Trophoblast cell (in vitro differentiated cells and primary cell): ENCODE measurements at regions not wholly inside any gene's neighbourhood (a gene's known extent, or its start where the extent isn't known, plus 50 kb on each side); places are given as distances from the start of the nearest gene placed in this dataset.

Experiments used
- DNase-seq, 2 donors: peaks; one replicate each; pipeline ENCODE4 v3.0.0-alpha.2; 2016
- H2AFZ ChIP-seq: 2 replicates; pipeline ENCODE4 v1.6.1; 2013; ENCODE audit warnings: low read length, moderate library complexity, mild to moderate bottlenecking; ENCODE audit not compliant: insufficient read depth, poor library complexity
- H2AK5ac ChIP-seq: 2 replicates; pipeline ENCODE4 v1.6.1; 2013; ENCODE audit warnings: mild to moderate bottlenecking, low read length
- H2BK120ac ChIP-seq: 2 replicates; pipeline ENCODE4 v1.6.1; 2013; ENCODE audit warnings: low read length, mild to moderate bottlenecking, moderate library complexity; ENCODE audit not compliant: insufficient read depth, poor library complexity
- H2BK12ac ChIP-seq: 2 replicates; pipeline ENCODE4 v1.6.1; 2013; ENCODE audit warnings: mild to moderate bottlenecking, low read length, moderate library complexity
- H2BK5ac ChIP-seq: 2 replicates; pipeline ENCODE4 v1.6.1; 2013; ENCODE audit warnings: low read length, low read depth, moderate library complexity, mild to moderate bottlenecking; ENCODE audit not compliant: poor library complexity
- H3K14ac ChIP-seq: 2 replicates; pipeline ENCODE4 v1.6.1; 2013; ENCODE audit warnings: mild to moderate bottlenecking, low read length
- H3K18ac ChIP-seq: 2 replicates; pipeline ENCODE4 v1.6.1; 2013; ENCODE audit warnings: mild to moderate bottlenecking, low read length
- H3K23ac ChIP-seq: 2 replicates; pipeline ENCODE4 v1.6.1; 2013; ENCODE audit warnings: low read length
- H3K27ac ChIP-seq: 2 replicates; pipeline ENCODE4 v1.5.1; 2013; ENCODE audit warnings: low read depth, mild to moderate bottlenecking, inconsistent platforms, low read length, moderate library complexity
- H3K27me3 ChIP-seq: 2 replicates; pipeline ENCODE4 v1.6.1; 2013; ENCODE audit warnings: inconsistent platforms, mild to moderate bottlenecking, low read length, moderate library complexity; ENCODE audit not compliant: insufficient read depth
- H3K36me3 ChIP-seq, 2 experiments: 1 replicate in 1 of 2; 2 replicates in 1 of 2; pipeline ENCODE4 v1.6.1; 2013; ENCODE audit warnings: low read length in 2 of 2, mild to moderate bottlenecking in 2 of 2, moderate library complexity in 1 of 2; ENCODE audit not compliant: insufficient read depth in 2 of 2, control insufficient read depth in 1 of 2
- H3K4ac ChIP-seq: 2 replicates; pipeline ENCODE4 v1.6.1; 2013; ENCODE audit warnings: low read depth, mild to moderate bottlenecking, low read length, moderate library complexity
- H3K4me1 ChIP-seq, 2 experiments: 1 replicate in 1 of 2; 2 replicates in 1 of 2; pipeline ENCODE4 v1.6.1; 2013; ENCODE audit warnings: low read length in 2 of 2, mild to moderate bottlenecking in 2 of 2, moderate library complexity in 1 of 2; ENCODE audit not compliant: insufficient read depth in 2 of 2, control insufficient read depth in 1 of 2
- H3K4me2 ChIP-seq: 2 replicates; pipeline ENCODE4 v1.6.1; 2013; ENCODE audit warnings: inconsistent platforms, mild to moderate bottlenecking, low read length, moderate library complexity
- H3K4me3 ChIP-seq: 2 replicates; pipeline ENCODE4 v1.5.1; 2013; ENCODE audit warnings: mild to moderate bottlenecking, low read depth, low read length, inconsistent platforms
- H3K79me1 ChIP-seq: one replicate; pipeline ENCODE4 v1.6.1; 2013; ENCODE audit warnings: low read length
- H3K79me2 ChIP-seq: 2 replicates; pipeline ENCODE4 v1.6.1; 2013; ENCODE audit warnings: low read length, mild to moderate bottlenecking; ENCODE audit not compliant: control insufficient read depth, insufficient read depth, poor library complexity
- H3K9ac ChIP-seq: 2 replicates; pipeline ENCODE4 v1.6.1; 2013; ENCODE audit warnings: mild to moderate bottlenecking, low read length
- H3K9me3 ChIP-seq: 2 replicates; pipeline ENCODE4 v1.6.1; 2013; ENCODE audit warnings: low read depth, mild to moderate bottlenecking, control low read depth, inconsistent platforms, low read length; ENCODE audit not compliant: insufficient read depth
- H4K12ac ChIP-seq: 2 replicates; pipeline ENCODE4 v1.6.1; 2013; ENCODE audit warnings: low read depth, mild to moderate bottlenecking, low read length, moderate library complexity
- H4K8ac ChIP-seq: 2 replicates; pipeline ENCODE4 v1.6.1; 2013; ENCODE audit warnings: low read depth, mild to moderate bottlenecking, low read length, moderate library complexity
- H4K91ac ChIP-seq: one replicate; pipeline ENCODE4 v1.6.1; 2013; ENCODE audit warnings: low read depth, mild to moderate bottlenecking, low read length, moderate library complexity
- WGBS: extraction: QIAGEN DNeasy Blood & Tissue Kit; methylation state at CpG from one replicate; pipeline ENCODE4 v1.1.7; 2013; ENCODE audit warnings: missing lambda C conversion rate; ENCODE audit not compliant: insufficient read length, insufficient coverage; ENCODE audit errors: extremely low coverage; 5-methylcytosine and 5-hydroxymethylcytosine counted together

GRCh38 chr5:2095011-2095410, 212.3 kb upstream of the IRX4 start:
- Histone ChIP-seq H3K14ac (no peak overlapping the region), H3K9ac (no peak overlapping the region), H2AFZ (no peak overlapping the region), H3K9me3 (peaks cover 4% of the 10 kb centered on the region), H3K27me3 (no peaks in the 10 kb centered on the region), H3K23ac (no peak overlapping the region), H2AK5ac (no peak overlapping the region), H2BK5ac (no peak overlapping the region), H3K79me2 (no peaks in the 10 kb centered on the region), H3K27ac (no peak overlapping the region), H3K4me2 (no peak overlapping the region), H3K18ac (no peak overlapping the region), H3K4me1 (no peaks in the 10 kb centered on the region), H4K91ac (no peak overlapping the region), H4K8ac (no peak overlapping the region), H3K36me3 (no peaks in the 10 kb centered on the region), H2BK120ac (no peak overlapping the region), H3K79me1 (no peaks in the 10 kb centered on the region), H2BK12ac (no peak overlapping the region), H4K12ac (no peak overlapping the region), H3K4ac (no peak overlapping the region), H3K4me3 (no peak overlapping the region)
- WGBS, result no CpG with 5 or more reads among the region's 12 CpGs
- DNase-seq, result no peak

DNA sequence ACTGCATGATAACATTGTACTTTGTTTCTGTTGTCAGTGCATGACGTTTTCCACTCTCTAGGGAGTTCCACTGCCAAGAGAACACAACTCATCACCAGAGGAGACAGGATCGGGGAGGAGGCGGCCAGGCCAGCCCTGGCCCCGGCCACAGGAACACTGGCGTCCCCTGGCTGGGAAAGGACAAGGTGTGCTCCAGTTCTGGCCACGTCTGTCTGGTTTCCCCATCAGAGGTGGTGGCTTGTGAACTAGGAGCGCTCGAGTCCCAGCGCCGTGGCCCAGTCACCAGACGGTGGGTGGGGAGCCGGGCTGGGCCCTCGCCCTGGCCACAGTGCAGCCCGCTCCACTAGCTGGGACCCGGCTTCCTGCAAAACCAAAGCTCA, 211.9 kb upstream of the IRX4 start:
- Histone ChIP-seq H2AFZ (no peak overlapping the region), H3K4me2 (no peak overlapping the region), H2AK5ac (no peak overlapping the region), H3K4ac (no peak overlapping the region), H3K9ac (no peak overlapping the region), H3K14ac (no peak overlapping the region), H3K4me3 (no peak overlapping the region), H2BK12ac (no peak overlapping the region), H3K18ac (no peak overlapping the region), H2BK5ac (no peak overlapping the region), H4K8ac (no peak overlapping the region), H3K36me3 (no peaks in the 10 kb centered on the region), H3K27ac (no peak overlapping the region), H3K9me3 (peaks cover 4% of the 10 kb centered on the region), H3K23ac (no peak overlapping the region), H4K91ac (no peak overlapping the region), H2BK120ac (no peak overlapping the region), H3K27me3 (no peaks in the 10 kb centered on the region), H3K4me1 (no peaks in the 10 kb centered on the region), H3K79me2 (no peaks in the 10 kb centered on the region), H3K79me1 (no peaks in the 10 kb centered on the region), H4K12ac (no peak overlapping the region)
- WGBS, result no CpG with 5 or more reads among the region's 15 CpGs
- no peak for DNase-seq

GRCh38 chr5:2093859-2094615, 211.3 kb upstream of the IRX4 start:
- Histone ChIP-seq H3K4me1 (no peaks in the 10 kb centered on the region), H2AK5ac (no peak overlapping the region), H4K8ac (no peak overlapping the region), H3K79me1 (no peaks in the 10 kb centered on the region), H3K18ac (no peak overlapping the region), H3K4ac (no peak overlapping the region), H3K4me3 (no peak overlapping the region), H2BK5ac (no peak overlapping the region), H3K23ac (no peak overlapping the region), H3K4me2 (no peak overlapping the region), H2BK120ac (no peak overlapping the region), H3K36me3 (no peaks in the 10 kb centered on the region), H3K9ac (no peak overlapping the region), H3K9me3 (peaks cover 4% of the 10 kb centered on the region), H4K91ac (no peak overlapping the region), H2AFZ (no peak overlapping the region), H4K12ac (no peak overlapping the region), H3K27me3 (no peaks in the 10 kb centered on the region), H3K27ac (no peak overlapping the region), H3K14ac (no peak overlapping the region), H2BK12ac (no peak overlapping the region), H3K79me2 (no peaks in the 10 kb centered on the region)
- WGBS, result no CpG with 5 or more reads among the region's 24 CpGs
- no peak for DNase-seq

DNA sequence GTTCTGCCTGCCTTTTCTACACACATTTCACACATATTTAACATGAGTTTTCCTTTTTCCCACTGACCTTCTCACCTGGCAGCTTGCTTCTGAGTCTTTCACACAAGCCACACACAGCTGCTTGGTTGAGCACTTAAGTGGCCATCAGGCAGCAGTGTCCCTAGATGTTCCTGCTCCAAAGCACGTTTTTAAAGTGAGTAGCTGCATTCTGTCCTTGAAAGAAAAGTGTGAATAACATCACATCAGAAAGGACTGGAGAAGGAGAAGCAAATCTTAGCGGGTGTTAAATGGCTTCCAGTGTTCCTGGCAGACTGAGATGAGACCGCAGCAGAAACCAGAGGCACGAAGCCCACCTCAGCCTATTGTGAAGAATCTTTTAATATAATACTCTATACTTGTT, 209.2 kb upstream of the IRX4 start:
- H4K8ac ChIP-seq, result no peak overlapping the region

More for the DNA sequence above, 209.2 kb upstream of the IRX4 start:
- H3K79me1 ChIP-seq, result no peaks in the 10 kb centered on the region
- H2BK120ac ChIP-seq, result no peak overlapping the region
- no peak overlapping the region for H2BK12ac ChIP-seq
- no peak overlapping the region for H3K14ac ChIP-seq
- no peak overlapping the region for H2AK5ac ChIP-seq
- H2AFZ ChIP-seq, result no peak overlapping the region
- H3K4me2 ChIP-seq, result no peak overlapping the region
- WGBS, result no CpG with 5 or more reads among the region's 4 CpGs
- no peak overlapping the region for H3K27ac ChIP-seq
- H3K18ac ChIP-seq, result no peak overlapping the region
- peaks cover 4% of the 10 kb centered on the region for H3K9me3 ChIP-seq
- H3K23ac ChIP-seq, result no peak overlapping the region
- no peak for DNase-seq
- H3K27me3 ChIP-seq, result no peaks in the 10 kb centered on the region
- no peak overlapping the region for H4K91ac ChIP-seq
- H4K12ac ChIP-seq, result no peak overlapping the region
- H3K36me3 ChIP-seq, result no peaks in the 10 kb centered on the region
- H3K4me1 ChIP-seq, result no peaks in the 10 kb centered on the region
- H2BK5ac ChIP-seq, result no peak overlapping the region
- no peak overlapping the region for H3K9ac ChIP-seq
- H3K4ac ChIP-seq, result no peak overlapping the region
- no peaks in the 10 kb centered on the region for H3K79me2 ChIP-seq
- no peak overlapping the region for H3K4me3 ChIP-seq
